ENCODE measurements at regions not wholly inside any gene's neighbourhood (a gene's known extent, or its start where the extent isn't known, plus 50 kb on each side); places are given as distances from the start of the nearest gene placed in this dataset.

- Histone ChIP-seq H3K9me3 (no peaks in the 10 kb centered on the region), H3K4me1 (no peaks in the 10 kb centered on the region), H3K27ac (no peak overlapping the region), H3K36me3 (no peaks in the 10 kb centered on the region), H3K27me3 (no peaks in the 10 kb centered on the region), H3K4me3 (no peak overlapping the region)
- TF ChIP-seq POLR2A (IDR thresholded peaks at IDR 0.05) (no peak), CTCF (IDR thresholded peaks at IDR 0.05) (no peak)
- DNase-seq, result no peak
- ATAC-seq, result no peak
- WGBS (ENCODE audit: insufficient coverage, low coverage, low lambda C conversion rate, missing lambda C conversion rate), result 29% methylated on average over 3 of the region's 3 CpGs
- intact Hi-C loops (cut with DNase I), result no loop called here
Measured at GRCh38 chr10:1911771-1912170, 174.4 kb upstream of the ADARB2 start.

- Histone ChIP-seq H3K27me3 (no peaks in the 10 kb centered on the region), H3K9me3 (no peaks in the 10 kb centered on the region), H3K27ac (no peak overlapping the region), H3K36me3 (no peaks in the 10 kb centered on the region), H3K4me1 (no peaks in the 10 kb centered on the region), H3K4me3 (no peak overlapping the region)
- ATAC-seq (no peak), DNase-seq (no peak)
- TF ChIP-seq CTCF (IDR thresholded peaks at IDR 0.05), result no peak
- intact Hi-C loops (cut with DNase I), result no loop called here
- WGBS (ENCODE audit: insufficient coverage, low coverage, low lambda C conversion rate, missing lambda C conversion rate), result 68% methylated on average over 4 of the region's 4 CpGs
Measured at GRCh38 chr10:1903982-1904381, 166.7 kb upstream of the ADARB2 start.

GRCh38 chr10:1896153-1896552, 158.8 kb upstream of the ADARB2 start:
- Histone ChIP-seq H3K36me3 (no peaks in the 10 kb centered on the region), H3K9me3 (no peaks in the 10 kb centered on the region), H3K4me1 (no peaks in the 10 kb centered on the region), H3K27ac (no peak overlapping the region), H3K4me3 (no peak overlapping the region), H3K27me3 (no peaks in the 10 kb centered on the region)
- DNase-seq (no peak), ATAC-seq (no peak)
- TF ChIP-seq POLR2A (IDR thresholded peaks at IDR 0.05) (no peak), CTCF (IDR thresholded peaks at IDR 0.05) (no peak)
- intact Hi-C loops (cut with DNase I), result no loop called here
- WGBS (ENCODE audit: insufficient coverage, low coverage, low lambda C conversion rate, missing lambda C conversion rate), result 39% methylated on average over 5 of the region's 5 CpGs

GRCh38 chr10:1895691-1896090, 158.4 kb upstream of the ADARB2 start:
- no peaks in the 10 kb centered on the region for H3K27me3 ChIP-seq
- intact Hi-C loops (cut with DNase I), result no loop called here
- H3K4me1 ChIP-seq, result no peaks in the 10 kb centered on the region
- 61% methylated on average over 9 of the region's 9 CpGs for WGBS (ENCODE audit: insufficient coverage, low coverage, low lambda C conversion rate, missing lambda C conversion rate)
- H3K9me3 ChIP-seq, result no peaks in the 10 kb centered on the region
- DNase-seq (no peak), ATAC-seq (no peak)
- H3K36me3 ChIP-seq, result no peaks in the 10 kb centered on the region
- TF ChIP-seq CTCF (IDR thresholded peaks at IDR 0.05), result no peak
- no peak overlapping the region for H3K27ac ChIP-seq
- no peak overlapping the region for H3K4me3 ChIP-seq

GRCh38 chr10:1894912-1895311, 157.6 kb upstream of the ADARB2 start:
- H3K4me3 ChIP-seq, result no peak overlapping the region
- no peaks in the 10 kb centered on the region for H3K4me1 ChIP-seq
- H3K27me3 ChIP-seq, result no peaks in the 10 kb centered on the region
- intact Hi-C loops (cut with DNase I), result no loop called here
- TF ChIP-seq CTCF (IDR thresholded peaks at IDR 0.05) (no peak), POLR2A (IDR thresholded peaks at IDR 0.05) (no peak)
- H3K36me3 ChIP-seq, result no peaks in the 10 kb centered on the region
- H3K9me3 ChIP-seq, result no peaks in the 10 kb centered on the region
- DNase-seq (no peak), ATAC-seq (no peak)
- no peak overlapping the region for H3K27ac ChIP-seq
- WGBS (ENCODE audit: insufficient coverage, low coverage, low lambda C conversion rate, missing lambda C conversion rate), result 78% methylated on average over 4 of the region's 4 CpGs

All from right lobe of liver (tissue), 6 donors.